Left lobe of liver (tissue), 2 donors: ENCODE measurements at regions not wholly inside any gene's neighbourhood (a gene's known extent, or its start where the extent isn't known, plus 50 kb on each side); places are given as distances from the start of the nearest gene placed in this dataset.
A peak's percentile ranks its signal among the peaks of the same experiment; 100 is the strongest.

Experiments used
- ATAC-seq: fragments of 200-7000 bp; cut with Tn5 transposase; one replicate; pipeline ENCODE4 v1.9.1; 2020; ENCODE audit warnings: mild to moderate bottlenecking, moderate library complexity
- DNase-seq: peaks from one replicate; pipeline ENCODE4 v3.0.0-alpha.2; 2020; ENCODE audit warnings: low spot score
- donor health status: DM: no; HTN: no; CAD: no; lungs with moderate emphysema.
- donor health status: DM: no; HTN: yes; CAD: no.

- ATAC-seq (no peak), DNase-seq (no peak)
These were observed 112.8 kb downstream of the C1D start for GRCh38 chr2:67950018-67950417.

GRCh38 chr2:67950919-67951318 lies 111.9 kb downstream of the C1D start:
- no peak for ATAC-seq
- DNase-seq: no peak

GRCh38 chr2:67952066-67952465 lies 110.7 kb downstream of the C1D start:
- no peak for ATAC-seq

DNA sequence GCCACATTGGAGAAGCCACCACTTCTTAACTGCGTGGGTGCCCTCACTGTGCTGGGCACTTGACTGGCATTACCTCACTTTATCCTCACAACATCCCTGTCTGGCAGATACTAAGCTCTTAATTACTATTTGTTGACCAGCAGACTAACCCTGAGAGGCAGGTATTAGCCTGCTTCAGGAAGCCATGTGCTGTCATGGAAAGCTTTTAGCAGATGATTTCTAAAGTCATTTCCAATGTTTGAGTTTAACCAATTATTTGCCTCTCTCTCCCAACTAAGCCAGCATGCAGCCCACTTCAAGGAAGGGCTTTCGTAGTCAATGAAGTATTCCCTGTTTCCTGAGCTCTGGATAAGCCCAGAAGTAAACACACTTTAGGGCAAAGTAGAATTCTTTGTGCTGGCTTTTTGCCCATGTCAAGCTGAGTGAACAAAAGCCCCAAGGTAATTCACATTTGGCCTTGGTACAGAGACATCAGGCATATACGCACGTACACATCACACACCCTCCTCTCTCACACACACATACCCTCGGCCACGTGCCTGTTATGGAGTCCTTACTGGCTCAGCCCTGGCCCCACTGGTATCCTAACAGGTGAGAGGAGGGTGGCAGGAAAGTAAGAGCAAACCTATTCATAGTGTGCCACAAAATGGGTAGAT lies 108.6 kb downstream of the C1D start:
- ATAC-seq (no peak), DNase-seq (no peak)

More at GRCh38 chr2:67952066-67952465, 110.7 kb downstream of the C1D start:
- no peak for DNase-seq

DNA sequence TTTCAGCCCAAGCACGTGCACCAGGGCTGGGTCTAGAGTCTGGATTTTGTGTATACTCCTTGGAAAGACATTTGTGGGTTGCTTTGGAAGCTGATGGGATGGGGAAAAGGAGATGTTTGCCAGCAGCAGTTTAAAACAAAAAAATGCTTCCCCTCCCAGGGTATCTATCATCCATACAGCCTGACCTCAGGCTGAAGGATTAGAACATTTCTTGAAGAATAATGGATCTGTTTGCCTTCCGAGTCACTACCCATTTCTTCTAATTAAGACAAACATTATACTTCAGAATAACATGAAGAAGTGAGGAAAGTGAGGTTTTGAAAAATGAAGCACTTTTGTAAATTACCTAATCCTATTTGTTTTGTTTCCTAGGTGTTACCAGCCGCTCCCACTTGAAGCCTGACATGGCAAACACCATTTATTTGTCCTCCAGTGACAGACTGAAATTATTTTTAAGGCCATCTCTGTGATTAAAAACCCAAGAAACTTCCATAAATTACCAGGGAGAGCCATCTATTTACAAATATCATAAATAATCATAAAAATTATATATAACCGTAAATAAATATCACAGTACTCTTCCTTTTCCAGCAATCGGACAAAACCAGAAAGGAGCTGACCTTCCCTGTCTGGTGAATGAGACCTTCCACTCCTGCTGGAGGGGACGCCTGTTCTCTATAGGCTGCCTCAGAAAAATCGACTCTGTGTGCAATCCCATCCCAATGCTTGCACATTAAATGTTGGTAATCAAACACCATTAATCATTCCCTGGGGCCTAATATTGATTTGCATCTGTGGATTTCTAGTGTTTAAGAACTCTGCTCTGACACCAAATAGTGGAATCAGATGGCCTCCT lies 106.8 kb downstream of the C1D start:
- ATAC-seq: no peak
- no peak for DNase-seq

DNA sequence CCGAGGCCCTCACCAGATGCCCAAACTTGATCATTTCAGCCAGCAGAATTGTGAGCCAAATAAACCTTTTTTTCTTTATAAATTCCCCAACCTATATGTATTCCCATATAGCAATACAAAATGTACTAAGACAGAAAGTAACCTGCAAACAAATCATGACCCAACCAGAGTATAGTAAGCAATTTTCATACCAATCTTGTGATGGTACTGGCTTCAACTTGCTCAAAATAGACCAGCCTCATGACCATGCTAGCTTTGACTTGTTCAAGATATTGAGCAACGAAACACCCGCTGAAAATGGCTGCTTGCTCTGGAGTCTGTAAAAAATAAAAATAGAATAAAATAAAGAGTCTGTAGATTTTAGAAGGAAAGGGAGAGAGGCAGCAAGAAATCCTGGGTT lies 97.6 kb downstream of the C1D start:
- ATAC-seq (no peak), DNase-seq (no peak)

DNA sequence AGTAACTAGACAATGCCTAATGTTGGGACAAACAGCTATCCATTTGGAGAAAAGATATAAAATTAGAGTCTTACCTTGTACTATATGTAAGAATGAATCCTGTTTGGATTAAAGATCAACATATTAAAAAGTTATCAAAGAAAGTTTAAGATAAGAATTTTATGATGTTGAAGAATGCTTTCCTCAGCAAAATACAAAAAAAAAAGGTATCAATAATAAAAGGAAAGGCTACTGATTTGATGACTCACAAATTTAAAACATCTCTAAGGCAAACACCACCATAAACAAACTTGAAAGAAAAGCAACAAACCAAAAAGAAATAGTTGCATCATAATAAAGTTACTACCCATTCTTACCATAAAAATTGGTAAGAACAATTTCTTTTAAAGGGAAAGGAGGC lies 92.7 kb downstream of the C1D start:
- ATAC-seq (no peak), DNase-seq (no peak)

DNA sequence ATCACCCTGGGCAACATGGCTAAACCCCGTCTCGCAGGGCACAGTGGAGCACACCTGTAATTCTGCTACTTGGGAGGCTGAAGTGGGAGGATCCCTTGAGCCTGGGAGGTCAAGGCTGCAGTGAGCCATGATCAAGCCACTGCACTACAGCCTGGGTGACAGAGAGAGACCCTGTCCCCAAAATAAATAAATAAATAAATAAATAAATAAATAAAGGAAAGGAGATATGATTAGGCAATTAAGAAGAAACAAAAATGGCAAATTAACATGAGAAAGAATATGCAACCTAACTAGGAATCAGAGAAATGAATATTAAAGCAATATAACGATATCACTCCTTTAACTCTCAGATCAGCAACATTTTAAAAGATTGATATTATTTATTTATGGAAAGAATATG lies 92.3 kb downstream of the C1D start:
- no peak for ATAC-seq
- DNase-seq: no peak

- ATAC-seq (peak; percentile 25), DNase-seq (no peak)
These were observed 88.0 kb downstream of the C1D start for GRCh38 chr2:67974559-67975430.

- DNase-seq (no peak), ATAC-seq (no peak)
These were observed 85.3 kb downstream of the C1D start for GRCh38 chr2:67977464-67977863.

GRCh38 chr2:67982956-67983355 lies 79.8 kb downstream of the C1D start:
- DNase-seq (no peak), ATAC-seq (no peak)

DNA sequence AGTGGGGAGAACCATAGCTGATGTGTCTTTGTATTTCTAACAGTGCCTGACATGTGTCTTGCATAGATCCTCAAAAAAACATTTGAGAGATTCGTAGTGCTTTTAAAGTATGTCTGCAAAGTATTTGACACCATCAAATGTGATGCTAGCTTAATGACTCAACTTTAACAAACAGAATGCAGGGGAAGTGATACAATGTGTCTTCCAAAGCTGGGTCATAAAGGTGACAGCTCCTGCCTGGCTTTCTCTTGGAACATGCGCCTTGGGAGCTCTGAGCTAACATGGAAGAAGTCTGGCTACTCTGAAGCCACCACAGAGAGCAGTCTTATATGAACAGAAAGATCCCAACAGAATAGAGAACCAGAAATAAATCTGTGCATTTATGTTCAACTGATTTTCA lies 78.2 kb downstream of the C1D start:
- no peak for ATAC-seq

DNA sequence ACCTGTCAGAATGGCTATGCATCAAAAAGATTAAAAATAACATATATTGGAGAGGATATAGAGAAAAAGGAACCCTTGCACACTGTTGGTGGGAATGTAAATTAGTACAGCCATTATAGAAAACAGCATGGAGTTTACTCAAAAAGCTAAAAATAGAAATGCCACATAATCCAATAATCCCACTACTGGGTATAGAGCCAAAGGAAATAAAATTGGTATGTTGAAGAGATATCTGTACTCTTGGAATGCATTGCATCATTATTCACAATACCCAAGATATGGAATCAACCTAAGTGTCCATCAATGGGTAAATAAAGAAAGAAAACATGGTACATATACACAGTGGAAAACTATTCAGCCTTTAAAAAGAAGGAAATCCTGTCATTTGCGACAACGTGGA lies 77.2 kb downstream of the C1D start:
- ATAC-seq (no peak), DNase-seq (no peak)

More for the DNA sequence above, 78.2 kb downstream of the C1D start:
- DNase-seq: no peak

- DNase-seq (no peak), ATAC-seq (no peak)
These were observed 76.5 kb downstream of the C1D start for GRCh38 chr2:67986258-67986657.
